Astrocyte (in vitro differentiated cells and primary cell): ENCODE measurements at regions not wholly inside any gene's neighbourhood (a gene's known extent, or its start where the extent isn't known, plus 50 kb on each side); places are given as distances from the start of the nearest gene placed in this dataset.

Source experiments
- DNase-seq: peaks from one replicate; pipeline ENCODE4 v3.0.0-alpha.2; 2010; ENCODE audit warnings: low read depth
- FAIRE-seq: peaks from 2 replicates; lab custom pipeline; 2011; peaks lifted over from hg19 to GRCh38; lab: Jason Lieb, UNC
- H2AFZ ChIP-seq: 2 replicates; pipeline ENCODE4 v1.6.0; 2012; ENCODE audit warnings: low read depth, low read length, inconsistent platforms
- H3K27ac ChIP-seq: 2 replicates; pipeline ENCODE4 v1.5.1; 2011; ENCODE audit warnings: low read depth, low read length, inconsistent platforms
- H3K27me3 ChIP-seq: 2 replicates; pipeline ENCODE4 v1.6.0; 2011; ENCODE audit warnings: low read length, inconsistent platforms; ENCODE audit not compliant: insufficient read depth
- H3K36me3 ChIP-seq: 2 replicates; pipeline ENCODE4 v1.5.1; 2011; ENCODE audit warnings: low read length, inconsistent platforms; ENCODE audit not compliant: insufficient read depth
- H3K4me1 ChIP-seq: 2 replicates; pipeline ENCODE4 v1.5.1; 2011; ENCODE audit warnings: low read length, inconsistent platforms; ENCODE audit not compliant: insufficient read depth
- H3K4me2 ChIP-seq: 2 replicates; pipeline ENCODE4 v1.6.0; 2012; ENCODE audit warnings: low read length, inconsistent platforms
- H3K4me3 ChIP-seq: 2 replicates; pipeline ENCODE4 v1.5.1; 2011; ENCODE audit warnings: low read depth, mild to moderate bottlenecking, low read length, inconsistent platforms; ENCODE audit not compliant: insufficient read depth
- H3K79me2 ChIP-seq: 2 replicates; pipeline ENCODE4 v1.6.0; 2012; ENCODE audit warnings: mild to moderate bottlenecking, low read length, inconsistent platforms; ENCODE audit not compliant: insufficient read depth
- H3K9ac ChIP-seq: 2 replicates; pipeline ENCODE4 v1.6.0; 2012; ENCODE audit warnings: mild to moderate bottlenecking, low read length, inconsistent platforms
- H3K9me3 ChIP-seq: 2 replicates; pipeline ENCODE4 v1.5.1; 2012; ENCODE audit warnings: low read depth, mild to moderate bottlenecking, low read length, inconsistent platforms; ENCODE audit not compliant: insufficient read depth
- H4K20me1 ChIP-seq: 2 replicates; pipeline ENCODE4 v1.6.0; 2012; ENCODE audit warnings: low read length, inconsistent platforms; ENCODE audit not compliant: insufficient read depth
- H3K27ac Mint-ChIP-seq: one replicate; pipeline ENCODE4 v1.8.0; 2021; ENCODE audit warnings: mild to moderate bottlenecking, mixed read lengths; ENCODE audit not compliant: unreplicated experiment
- H3K27me3 Mint-ChIP-seq: one replicate; pipeline ENCODE4 v1.8.0; 2021; ENCODE audit warnings: low read depth, mixed read lengths; ENCODE audit not compliant: unreplicated experiment
- H3K36me3 Mint-ChIP-seq: one replicate; pipeline ENCODE4 v1.8.0; 2021; ENCODE audit warnings: low read depth, mixed read lengths; ENCODE audit not compliant: unreplicated experiment
- H3K4me1 Mint-ChIP-seq: one replicate; pipeline ENCODE4 v1.8.0; 2021; ENCODE audit warnings: low read depth, mixed read lengths; ENCODE audit not compliant: unreplicated experiment
- H3K4me3 Mint-ChIP-seq: one replicate; pipeline ENCODE4 v1.8.0; 2021; ENCODE audit warnings: mild to moderate bottlenecking, moderate library complexity, mixed read lengths; ENCODE audit not compliant: unreplicated experiment
- H3K9me3 Mint-ChIP-seq: one replicate; pipeline ENCODE4 v1.8.0; 2021; ENCODE audit warnings: mild to moderate bottlenecking, mixed read lengths; ENCODE audit not compliant: unreplicated experiment
- EZH2 ChIP-seq: IDR thresholded peaks from 2 replicates; pipeline ENCODE4 v1.6.1; 2012; ENCODE audit warnings: mild to moderate bottlenecking, low read length, inconsistent platforms; ENCODE audit not compliant: insufficient read depth
- TF ChIP-seq, protein P1 (sequence below): IDR thresholded peaks from 2 replicates; pipeline ENCODE4 v1.5.1; 2011; ENCODE audit warnings: low read depth, mild to moderate bottlenecking, inconsistent platforms, low read length, moderate library complexity; ENCODE audit not compliant: insufficient read depth

GRCh38 chr17:54771409-54771915, 129.2 kb upstream of the TOM1L1 start:
- Histone ChIP-seq H3K36me3 (no peaks in the 10 kb centered on the region), H3K27ac (no peak overlapping the region), H3K4me1 (no peaks in the 10 kb centered on the region), H3K9ac (no peak overlapping the region), H3K27me3 (no peaks in the 10 kb centered on the region), H3K4me3 (no peak overlapping the region), H3K9me3 (peaks cover 3% of the 10 kb centered on the region), H3K79me2 (no peaks in the 10 kb centered on the region), H2AFZ (no peak overlapping the region), H4K20me1 (no peaks in the 10 kb centered on the region), H3K4me2 (no peak overlapping the region)
- H3K36me3 Mint-ChIP-seq, result no peaks in the 10 kb centered on the region
- H3K4me1 Mint-ChIP-seq, result peaks cover 23% of the 10 kb centered on the region
- peaks cover 1% of the 10 kb centered on the region for H3K9me3 Mint-ChIP-seq
- H3K27me3 Mint-ChIP-seq, result no peaks in the 10 kb centered on the region
- TF ChIP-seq EZH2, result no peak
- TF ChIP-seq, protein P1, sequence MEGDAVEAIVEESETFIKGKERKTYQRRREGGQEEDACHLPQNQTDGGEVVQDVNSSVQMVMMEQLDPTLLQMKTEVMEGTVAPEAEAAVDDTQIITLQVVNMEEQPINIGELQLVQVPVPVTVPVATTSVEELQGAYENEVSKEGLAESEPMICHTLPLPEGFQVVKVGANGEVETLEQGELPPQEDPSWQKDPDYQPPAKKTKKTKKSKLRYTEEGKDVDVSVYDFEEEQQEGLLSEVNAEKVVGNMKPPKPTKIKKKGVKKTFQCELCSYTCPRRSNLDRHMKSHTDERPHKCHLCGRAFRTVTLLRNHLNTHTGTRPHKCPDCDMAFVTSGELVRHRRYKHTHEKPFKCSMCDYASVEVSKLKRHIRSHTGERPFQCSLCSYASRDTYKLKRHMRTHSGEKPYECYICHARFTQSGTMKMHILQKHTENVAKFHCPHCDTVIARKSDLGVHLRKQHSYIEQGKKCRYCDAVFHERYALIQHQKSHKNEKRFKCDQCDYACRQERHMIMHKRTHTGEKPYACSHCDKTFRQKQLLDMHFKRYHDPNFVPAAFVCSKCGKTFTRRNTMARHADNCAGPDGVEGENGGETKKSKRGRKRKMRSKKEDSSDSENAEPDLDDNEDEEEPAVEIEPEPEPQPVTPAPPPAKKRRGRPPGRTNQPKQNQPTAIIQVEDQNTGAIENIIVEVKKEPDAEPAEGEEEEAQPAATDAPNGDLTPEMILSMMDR, result no peak
- no peak overlapping the region for H3K4me3 Mint-ChIP-seq
- DNase-seq (no peak), FAIRE-seq (no peak)
- H3K27ac Mint-ChIP-seq, result peak overlapping the region; percentile 79

- H3K36me3 Mint-ChIP-seq, result no peaks in the 10 kb centered on the region
- FAIRE-seq, result no peak
- H3K27me3 ChIP-seq, result no peaks in the 10 kb centered on the region
- H3K27me3 Mint-ChIP-seq, result peaks cover 2% of the 10 kb centered on the region
- H3K4me2 ChIP-seq, result no peak overlapping the region
- peaks cover 2% of the 10 kb centered on the region for H3K4me1 Mint-ChIP-seq
- H3K4me3 ChIP-seq, result no peak overlapping the region
- H3K27ac Mint-ChIP-seq, result no peak overlapping the region
- no peaks in the 10 kb centered on the region for H4K20me1 ChIP-seq
- H3K4me3 Mint-ChIP-seq, result no peak overlapping the region
- no peaks in the 10 kb centered on the region for H3K36me3 ChIP-seq
- TF ChIP-seq, protein P1, result no peak
- TF ChIP-seq EZH2, result no peak
- no peak for DNase-seq
- H3K9me3 ChIP-seq, result peaks cover 3% of the 10 kb centered on the region
- no peak overlapping the region for H3K27ac ChIP-seq
- H3K9me3 Mint-ChIP-seq, result no peaks in the 10 kb centered on the region
- no peaks in the 10 kb centered on the region for H3K4me1 ChIP-seq
- H2AFZ ChIP-seq, result no peak overlapping the region
- H3K79me2 ChIP-seq, result no peaks in the 10 kb centered on the region
- H3K9ac ChIP-seq, result no peak overlapping the region
Observed at GRCh38 chr17:54780238-54780637, 120.4 kb upstream of the TOM1L1 start.

- FAIRE-seq (no peak), DNase-seq (no peak)
- Histone ChIP-seq H3K4me3 (no peak overlapping the region), H3K4me2 (no peak overlapping the region), H3K36me3 (no peaks in the 10 kb centered on the region), H3K4me1 (no peaks in the 10 kb centered on the region), H2AFZ (no peak overlapping the region), H3K27ac (no peak overlapping the region), H3K79me2 (no peaks in the 10 kb centered on the region), H3K9ac (no peak overlapping the region), H3K9me3 (peaks cover 3% of the 10 kb centered on the region), H4K20me1 (no peaks in the 10 kb centered on the region), H3K27me3 (no peaks in the 10 kb centered on the region)
- no peak for TF ChIP-seq EZH2
- TF ChIP-seq, protein P1, result no peak
- Mint-ChIP-seq H3K27me3 (peaks cover 2% of the 10 kb centered on the region), H3K4me3 (no peak overlapping the region), H3K9me3 (no peaks in the 10 kb centered on the region), H3K27ac (no peak overlapping the region), H3K4me1 (peaks cover 2% of the 10 kb centered on the region), H3K36me3 (no peaks in the 10 kb centered on the region)
Observed at GRCh38 chr17:54781389-54781788, 119.3 kb upstream of the TOM1L1 start.
